Gastroesophageal sphincter (tissue), 4 donors: ENCODE measurements at regions not wholly inside any gene's neighbourhood (a gene's known extent, or its start where the extent isn't known, plus 50 kb on each side); places are given as distances from the start of the nearest gene placed in this dataset.

Source experiments
- ATAC-seq: fragments of 150-250 bp; one replicate; pipeline ENCODE4 v1.9.1; 2016; ENCODE audit warnings: mild to moderate bottlenecking, moderate library complexity
- H3K27ac ChIP-seq, 4 donors: fragments of 200-600 bp; sonication (generic) in 3 of 4; 1 replicate in 3 of 4; 2 replicates in 1 of 4; pipeline ENCODE4 v1.5.1; 2016 to 2019
- H3K27me3 ChIP-seq: fragments of 200-600 bp; sonication (generic); one replicate; pipeline ENCODE4 v1.5.1; 2019
- H3K36me3 ChIP-seq, 2 donors: fragments of 200-600 bp; sonication (generic); one replicate each; pipeline ENCODE4 v1.5.1; 2019; ENCODE audit warnings: control low read depth in 1 of 2
- H3K4me1 ChIP-seq, 3 donors: fragments of 200-600 bp; sonication (generic); 1 replicate in 2 of 3; 2 replicates in 1 of 3; pipeline ENCODE4 v1.5.1; 2016 to 2019; ENCODE audit warnings: control low read depth in 2 of 3
- H3K4me3 ChIP-seq, 2 donors: fragments of 200-600 bp; sonication (generic); one replicate each; pipeline ENCODE4 v1.5.1; 2019; ENCODE audit warnings: mild to moderate bottlenecking in 1 of 2, moderate library complexity in 1 of 2
- H3K9me3 ChIP-seq, 3 donors: fragments of 200-600 bp; sonication (generic); one replicate each; pipeline ENCODE4 v1.5.1; 2017 to 2019; ENCODE audit warnings: control low read depth in 2 of 3
- CTCF ChIP-seq, 4 experiments: fragments of 200-600 bp in 2 of 4; fragments of 450-650 bp in 2 of 4; sonication (generic) in 1 of 4; IDR thresholded peaks; one replicate each; pipeline ENCODE4 v1.5.1; 2017 to 2019; ENCODE audit warnings: antibody characterized with exemption in 4 of 4, mild to moderate bottlenecking in 2 of 4, moderate library complexity in 2 of 4
- EP300 ChIP-seq: sonication (generic); formaldehyde crosslinking; IDR thresholded peaks from one replicate; pipeline ENCODE4 v1.6.1; 2017; ENCODE audit warnings: antibody characterized with exemption, mild to moderate bottlenecking
- POLR2A ChIP-seq, 2 donors: fragments of 450-650 bp; IDR thresholded peaks; one replicate each; pipeline ENCODE4 v1.6.1; 2017; ENCODE audit warnings: antibody characterized with exemption in 2 of 2, mild to moderate bottlenecking in 2 of 2, moderate library complexity in 1 of 2
- POLR2AphosphoS5 ChIP-seq: sonication (generic); formaldehyde crosslinking; IDR thresholded peaks from one replicate; pipeline ENCODE4 v1.6.1; 2017; ENCODE audit warnings: antibody characterized with exemption
- WGBS, 2 donors: methylation state at CpG; one replicate each; pipeline ENCODE4 v1.1.5; 2018; ENCODE audit warnings: low coverage in 1 of 2; 5-methylcytosine and 5-hydroxymethylcytosine counted together

DNA sequence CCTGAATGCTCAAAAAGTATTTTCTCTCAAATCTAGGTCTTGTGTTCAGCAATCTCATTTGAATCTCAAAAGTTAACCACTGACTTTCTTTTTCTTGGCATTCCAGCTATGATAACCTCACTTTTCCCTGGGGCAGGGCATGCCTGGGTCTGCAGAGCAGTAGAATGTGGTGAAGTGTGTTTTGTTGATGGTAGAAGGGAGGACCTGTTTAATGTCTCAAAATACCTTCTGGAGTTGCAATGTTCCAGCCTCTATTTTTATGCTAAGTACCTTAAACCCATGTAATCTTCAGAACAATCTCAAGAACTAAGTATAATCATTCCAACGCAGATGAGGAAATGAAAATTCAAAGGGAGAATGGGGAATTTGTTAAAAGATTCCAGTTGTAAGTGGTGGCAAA lies 82.1 kb upstream of the FUT8 start:
- TF ChIP-seq CTCF (IDR thresholded peaks at IDR 0.05): no peak
- TF ChIP-seq POLR2A (IDR thresholded peaks at IDR 0.05): no peak
- TF ChIP-seq EP300: no peak
- no peak for TF ChIP-seq POLR2AphosphoS5
- H3K27ac ChIP-seq: no peak overlapping the region
- H3K4me3 ChIP-seq: no peak overlapping the region
- no peaks in the 10 kb centered on the region for H3K27me3 ChIP-seq
- 33 to 45% methylated on average over 1 of the region's 1 CpG for WGBS, 2 donors
- no peaks in the 10 kb centered on the region for H3K9me3 ChIP-seq
- H3K36me3 ChIP-seq: no peaks in the 10 kb centered on the region
- H3K4me1 ChIP-seq: peaks cover 0 to 13% (median 9%) of the 10 kb centered on the region in 3 donors
- no peak for ATAC-seq

GRCh38 chr14:65331652-65332051 lies 80.9 kb upstream of the FUT8 start:
- Histone ChIP-seq H3K27ac (no peak overlapping the region), H3K4me3 (no peak overlapping the region), H3K9me3 (no peaks in the 10 kb centered on the region), H3K27me3 (no peaks in the 10 kb centered on the region), H3K36me3 (no peaks in the 10 kb centered on the region), H3K4me1 (peaks cover 0 to 13% (median 9%) of the 10 kb centered on the region in 3 donors)
- TF ChIP-seq POLR2A (IDR thresholded peaks at IDR 0.05): no peak
- 95 to 97% methylated on average over 3 of the region's 3 CpGs for WGBS, 2 donors
- no peak for ATAC-seq

GRCh38 chr14:65332141-65332871 lies 80.2 kb upstream of the FUT8 start:
- no peaks in the 10 kb centered on the region for H3K9me3 ChIP-seq
- TF ChIP-seq EP300: no peak
- TF ChIP-seq POLR2AphosphoS5: no peak
- no peak for TF ChIP-seq CTCF (IDR thresholded peaks at IDR 0.05)
- no peak for TF ChIP-seq POLR2A (IDR thresholded peaks at IDR 0.05)
- no peak overlapping the region for H3K4me3 ChIP-seq
- WGBS, 2 donors: 88 to 90% methylated on average over 2 of the region's 2 CpGs
- H3K4me1 ChIP-seq: peaks cover 0 to 13% (median 9%) of the 10 kb centered on the region in 3 donors
- H3K27me3 ChIP-seq: no peaks in the 10 kb centered on the region
- H3K27ac ChIP-seq: no peak overlapping the region
- no peaks in the 10 kb centered on the region for H3K36me3 ChIP-seq
- ATAC-seq: no peak

DNA sequence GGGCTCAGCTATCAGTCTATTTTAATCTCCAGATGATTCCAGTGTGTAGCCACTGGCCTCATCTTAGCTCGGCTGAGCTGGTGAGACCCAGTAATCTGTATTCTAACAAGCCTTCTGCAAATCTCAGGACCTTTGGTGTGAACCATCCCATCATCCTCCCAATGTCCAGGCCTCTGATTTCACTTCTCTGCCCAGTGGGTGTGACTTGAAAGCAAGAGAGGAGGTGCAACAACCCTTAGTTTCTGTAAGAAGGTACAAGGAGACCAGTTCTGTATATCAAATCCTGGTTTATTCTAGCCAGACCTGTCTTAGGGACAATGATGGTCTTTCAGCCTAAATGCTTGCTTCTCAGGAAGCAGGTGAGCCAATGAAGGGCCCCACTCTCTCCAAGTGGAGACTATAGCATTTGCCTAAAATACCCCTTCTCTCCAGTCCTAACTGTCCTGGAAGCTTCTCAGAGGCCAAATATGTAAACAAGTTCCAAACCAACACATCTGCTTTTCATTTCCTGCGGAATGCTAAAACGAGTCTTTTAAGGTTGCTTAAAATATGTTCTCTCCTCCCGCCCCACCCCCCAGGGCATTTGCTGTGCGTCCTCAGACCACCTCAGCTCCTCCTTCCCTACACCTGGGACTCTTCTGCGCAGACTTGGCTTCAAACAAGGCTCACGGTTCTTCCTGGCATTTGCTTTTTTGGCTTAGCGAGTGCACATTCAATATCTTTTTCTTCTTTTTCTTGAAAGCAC lies 78.4 kb upstream of the FUT8 start:
- Histone ChIP-seq H3K4me1 (peaks cover 0 to 13% (median 9%) of the 10 kb centered on the region in 3 donors), H3K4me3 (no peak overlapping the region), H3K9me3 (no peaks in the 10 kb centered on the region), H3K27me3 (no peaks in the 10 kb centered on the region), H3K36me3 (no peaks in the 10 kb centered on the region), H3K27ac (peak overlapping the region in 1 of 4 donors; percentile 31)
- peak; percentile 52 for ATAC-seq
- WGBS, 2 donors: 37 to 39% methylated on average over 8 of the region's 8 CpGs
- TF ChIP-seq POLR2AphosphoS5: no peak
- TF ChIP-seq EP300: no peak
- no peak for TF ChIP-seq CTCF (IDR thresholded peaks at IDR 0.05)
- no peak for TF ChIP-seq POLR2A (IDR thresholded peaks at IDR 0.05)

DNA sequence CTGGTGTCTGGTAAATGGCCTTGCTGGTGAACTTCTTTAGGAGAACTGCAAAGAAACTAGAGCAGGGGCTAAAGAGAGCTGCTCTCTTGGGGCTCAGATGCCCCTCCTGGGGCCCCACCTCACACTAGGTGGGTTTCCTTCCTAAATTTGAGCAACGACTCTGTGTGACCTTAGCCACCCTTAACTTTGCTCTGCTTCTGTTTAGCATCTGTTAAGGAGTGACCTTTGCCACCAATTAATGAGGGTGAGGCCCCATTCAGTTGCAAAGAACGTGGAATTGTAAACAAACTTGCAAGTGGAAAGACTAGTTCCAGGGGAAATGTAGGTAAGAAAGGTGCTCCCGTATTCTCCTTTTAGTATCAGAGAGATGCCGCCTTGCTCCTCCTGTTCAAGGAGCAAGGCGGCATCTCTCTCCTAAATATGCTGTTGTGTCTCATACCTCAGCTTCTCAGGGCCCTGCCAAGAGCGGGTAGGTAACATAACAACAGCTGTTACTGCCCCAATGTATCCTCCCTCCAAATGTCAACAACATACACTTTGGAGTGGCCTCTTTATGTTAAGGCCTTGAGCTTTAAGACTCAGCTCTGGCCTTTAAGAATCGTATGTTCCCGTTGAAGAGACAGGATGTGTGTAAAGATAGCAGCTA lies 77.6 kb upstream of the FUT8 start:
- H3K9me3 ChIP-seq: no peaks in the 10 kb centered on the region
- peaks cover 0 to 13% (median 9%) of the 10 kb centered on the region in 3 donors for H3K4me1 ChIP-seq
- no peaks in the 10 kb centered on the region for H3K36me3 ChIP-seq
- no peak for ATAC-seq
- H3K4me3 ChIP-seq: no peak overlapping the region
- TF ChIP-seq POLR2AphosphoS5 (no peak), POLR2A (IDR thresholded peaks at IDR 0.05) (no peak), EP300 (no peak), CTCF (IDR thresholded peaks at IDR 0.05) (no peak)
- no peaks in the 10 kb centered on the region for H3K27me3 ChIP-seq
- peak overlapping the region in 2 of 4 donors; percentile 8 to 31 for H3K27ac ChIP-seq
- 50 to 61% methylated on average over 4 to 7 of the region's 8 CpGs for WGBS, 2 donors
